A204.1 (cell line): ENCODE measurements at regions not wholly inside any gene's neighbourhood (a gene's known extent, or its start where the extent isn't known, plus 50 kb on each side); places are given as distances from the start of the nearest gene placed in this dataset.

Experiments used
- FAIRE-seq: peaks from 2 replicates; lab custom pipeline; 2012; peaks lifted over from hg19 to GRCh38; lab: Jason Lieb, UNC

GRCh38 chr11:28673691-28674432, 565.7 kb downstream of the METTL15 start:
- FAIRE-seq = no peak

- no peak for FAIRE-seq
Observed at GRCh38 chr11:28671274-28671673, 563.1 kb downstream of the METTL15 start.

GRCh38 chr11:28666632-28667031, 558.4 kb downstream of the METTL15 start:
- no peak for FAIRE-seq

- FAIRE-seq = no peak
Observed at GRCh38 chr11:28659716-28660348, 551.6 kb downstream of the METTL15 start.

GRCh38 chr11:28657378-28658030, 549.3 kb downstream of the METTL15 start:
- no peak for FAIRE-seq

- FAIRE-seq = no peak
Observed at GRCh38 chr11:28654191-28654590, 546.0 kb downstream of the METTL15 start.

GRCh38 chr11:28649922-28650321, 541.7 kb downstream of the METTL15 start:
- FAIRE-seq = no peak

GRCh38 chr11:28636566-28636965, 528.4 kb downstream of the METTL15 start:
- no peak for FAIRE-seq

- FAIRE-seq = no peak
Observed at GRCh38 chr11:28636033-28636432, 527.8 kb downstream of the METTL15 start.

- no peak for FAIRE-seq
Observed at GRCh38 chr11:28632338-28632737, 524.1 kb downstream of the METTL15 start.

GRCh38 chr11:28631148-28631547, 523.0 kb downstream of the METTL15 start:
- FAIRE-seq = no peak

GRCh38 chr11:28629235-28629634, 521.0 kb downstream of the METTL15 start:
- FAIRE-seq = no peak

- FAIRE-seq = no peak
Observed at GRCh38 chr11:28628412-28628811, 520.2 kb downstream of the METTL15 start.

GRCh38 chr11:28627690-28628255, 519.6 kb downstream of the METTL15 start:
- no peak for FAIRE-seq

- no peak for FAIRE-seq
Observed at GRCh38 chr11:28625532-28625931, 517.3 kb downstream of the METTL15 start.

GRCh38 chr11:28621753-28622152, 513.6 kb downstream of the METTL15 start:
- FAIRE-seq = no peak

GRCh38 chr11:28619846-28620540, 511.8 kb downstream of the METTL15 start:
- FAIRE-seq = no peak

- no peak for FAIRE-seq
Observed at GRCh38 chr11:28618416-28618815, 510.2 kb downstream of the METTL15 start.

- no peak for FAIRE-seq
Observed at GRCh38 chr11:28616160-28616965, 508.2 kb downstream of the METTL15 start.

GRCh38 chr11:28615542-28615941, 507.4 kb downstream of the METTL15 start:
- no peak for FAIRE-seq

- no peak for FAIRE-seq
Observed at GRCh38 chr11:28606930-28607329, 498.7 kb downstream of the METTL15 start.

- no peak for FAIRE-seq
Observed at GRCh38 chr11:28599656-28600055, 491.5 kb downstream of the METTL15 start.
